ENCODE measurements at regions not wholly inside any gene's neighbourhood (a gene's known extent, or its start where the extent isn't known, plus 50 kb on each side); places are given as distances from the start of the nearest gene placed in this dataset.
A peak's percentile ranks its signal among the peaks of the same experiment; 100 is the strongest.

DNA sequence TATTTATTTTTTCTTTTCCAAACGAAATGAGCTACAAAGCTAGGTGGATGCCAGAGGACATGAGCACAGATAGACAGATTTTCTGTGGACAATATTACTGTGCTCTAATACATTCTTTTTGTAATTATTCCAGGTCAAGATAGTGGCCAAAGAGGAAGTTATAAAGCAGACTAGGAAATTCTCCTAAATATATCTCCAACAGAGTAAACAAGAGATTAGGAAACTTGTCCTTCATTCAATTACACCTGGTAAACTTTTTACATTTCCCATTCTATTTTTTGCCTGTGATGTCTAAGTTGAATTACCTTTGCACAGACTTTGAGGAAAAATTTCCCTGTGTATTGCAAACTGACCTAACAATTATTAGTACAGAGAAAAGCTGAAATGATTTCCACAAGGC, 905.5 kb upstream of the PCDH20 start:
- no peak for DNase-seq (ENCODE audit: low read depth)

- DNase-seq (ENCODE audit: low read depth) = peak; percentile 1
These were observed 904.8 kb upstream of the PCDH20 start for GRCh38 chr13:62320129-62321108.

DNA sequence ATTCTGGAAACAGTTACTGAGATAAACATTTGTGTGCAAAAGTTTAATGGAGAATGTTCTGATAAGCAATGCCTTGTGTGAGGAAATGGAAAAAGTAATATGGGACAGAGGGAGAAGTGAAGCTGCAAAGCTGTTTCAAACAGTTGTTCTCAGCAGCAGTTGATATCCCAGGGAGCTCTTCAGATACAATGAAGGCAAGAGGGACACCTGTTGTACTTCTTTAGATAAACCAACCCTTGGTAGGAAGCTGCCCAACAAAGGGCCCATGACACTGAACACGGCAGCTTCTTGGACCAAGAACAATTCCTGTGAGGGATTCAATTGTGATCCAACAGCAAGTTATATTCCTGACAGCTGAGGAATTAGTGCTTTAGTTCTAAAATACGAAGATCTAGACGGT, 894.3 kb upstream of the PCDH20 start:
- no peak for DNase-seq (ENCODE audit: low read depth)

DNA sequence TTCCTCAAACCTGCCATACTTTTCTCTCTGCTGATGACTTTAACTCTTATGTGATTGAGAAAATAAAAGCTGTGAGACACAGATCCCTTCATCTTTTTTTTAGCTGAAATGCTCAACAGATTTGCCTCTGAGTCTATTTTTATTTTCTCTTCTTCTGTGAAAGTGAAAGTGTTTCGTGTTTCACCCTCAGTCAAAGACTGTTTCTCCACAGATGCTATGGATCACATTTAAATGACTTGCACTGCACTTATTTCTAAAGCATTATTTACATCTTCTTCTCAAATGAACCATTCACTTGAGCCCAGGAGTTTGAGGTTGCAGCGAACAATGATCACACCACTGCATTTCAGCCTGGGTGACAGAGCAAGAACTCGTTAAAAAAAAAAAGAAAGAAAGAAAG, 890.1 kb upstream of the PCDH20 start:
- DNase-seq (ENCODE audit: low read depth) = no peak

DNA sequence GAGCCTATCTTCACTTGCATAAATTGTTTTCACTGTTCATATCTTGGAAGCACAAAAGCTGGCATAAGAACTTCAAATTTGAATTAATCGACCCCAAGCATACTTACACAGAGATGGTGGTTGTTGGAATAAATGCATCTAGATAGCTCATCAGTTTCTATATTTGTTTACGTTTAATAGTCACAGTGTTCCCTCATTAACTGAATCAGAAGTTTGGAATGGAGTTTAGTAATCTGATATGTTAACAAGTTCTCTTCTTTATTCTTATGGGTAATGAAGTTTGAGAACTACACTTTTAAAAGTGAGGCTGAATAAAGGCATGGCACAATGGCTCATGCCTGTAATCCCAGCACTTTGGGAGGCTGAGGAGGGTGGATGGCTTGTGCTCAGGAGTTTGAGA, 886.7 kb upstream of the PCDH20 start:
- DNase-seq (ENCODE audit: low read depth) = no peak

DNA sequence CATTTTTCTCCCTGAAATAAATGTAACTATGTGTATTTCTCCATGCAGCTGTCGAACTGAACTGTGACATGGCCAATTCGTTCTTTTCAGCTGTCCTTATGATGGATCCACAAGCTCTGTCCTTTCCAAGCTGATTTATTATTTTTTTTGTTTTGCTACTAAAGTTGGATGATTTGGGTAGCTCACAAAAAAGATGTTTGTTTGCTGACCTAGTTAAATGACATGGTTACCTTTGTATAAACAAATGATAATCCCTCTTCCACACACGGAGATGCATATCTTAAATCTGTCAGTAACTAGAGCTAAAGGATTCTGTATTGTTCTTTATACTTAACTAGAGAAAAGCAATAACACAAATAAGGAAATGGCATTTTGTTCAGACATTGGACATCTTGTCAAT, 884.3 kb upstream of the PCDH20 start:
- DNase-seq (ENCODE audit: low read depth) = no peak

DNA sequence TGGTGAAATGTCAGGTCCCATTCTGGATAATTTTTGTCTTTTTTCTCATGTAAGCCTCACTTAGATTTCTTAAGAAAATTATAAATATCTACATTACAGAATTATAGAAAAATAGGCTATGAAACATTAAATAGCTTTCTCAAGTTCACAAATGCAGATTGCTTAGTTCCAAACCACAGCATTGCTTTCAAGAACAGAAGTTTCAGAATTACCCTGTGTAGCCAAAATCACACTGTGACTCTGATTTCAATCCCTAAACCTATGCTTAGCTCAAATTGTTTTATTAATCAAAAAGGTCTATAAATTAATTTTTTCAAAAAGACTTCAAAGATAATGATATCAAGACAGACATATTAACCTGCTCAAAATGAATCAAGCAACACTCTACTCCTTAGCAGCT, 881.2 kb upstream of the PCDH20 start:
- DNase-seq (ENCODE audit: low read depth) = no peak

DNA sequence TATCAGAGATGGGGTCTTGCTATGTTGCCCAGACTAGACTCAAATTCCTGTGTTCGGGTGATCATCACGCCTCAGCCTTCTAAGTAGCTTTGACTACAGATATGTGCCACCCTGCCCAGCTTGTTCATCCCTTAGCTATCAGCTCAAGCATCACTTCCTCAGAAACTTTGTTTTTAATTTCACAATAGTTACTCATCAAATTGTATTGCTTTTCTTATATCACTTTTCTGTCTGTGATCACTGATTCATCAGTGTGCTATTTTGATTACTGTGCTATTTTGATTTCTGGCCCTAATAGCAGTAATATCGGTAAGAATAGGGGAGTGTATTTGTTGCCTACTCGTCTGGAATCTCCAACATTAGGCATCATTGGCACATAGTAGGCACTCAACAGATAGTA, 878.6 kb upstream of the PCDH20 start:
- no peak for DNase-seq (ENCODE audit: low read depth)

GRCh38 chr13:62292714-62293480, 877.2 kb upstream of the PCDH20 start:
- peak; percentile 12 for DNase-seq (ENCODE audit: low read depth)

- DNase-seq (ENCODE audit: low read depth) = no peak
These were observed 874.9 kb upstream of the PCDH20 start for GRCh38 chr13:62290542-62290941.

DNA sequence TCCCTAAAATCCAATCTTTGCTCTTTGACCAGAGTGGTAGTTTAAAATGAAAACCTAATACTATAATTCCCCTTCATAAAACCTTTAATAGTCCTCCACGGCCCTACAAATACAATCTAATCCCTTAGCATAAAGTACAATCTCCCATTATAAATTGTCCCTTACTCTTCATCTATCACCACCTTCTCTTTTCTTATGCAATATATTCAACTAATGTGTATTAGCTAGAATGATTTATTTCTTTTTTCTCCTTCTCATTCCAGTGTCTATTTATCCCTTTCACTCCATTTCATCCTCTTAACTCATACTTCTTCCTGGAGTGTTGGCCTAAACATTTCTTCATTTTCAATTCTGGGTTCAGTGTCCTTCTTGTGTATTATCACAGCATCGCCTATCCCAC, 872.1 kb upstream of the PCDH20 start:
- no peak for DNase-seq (ENCODE audit: low read depth)

GRCh38 chr13:62280590-62280989, 864.9 kb upstream of the PCDH20 start:
- no peak for DNase-seq (ENCODE audit: low read depth)

DNA sequence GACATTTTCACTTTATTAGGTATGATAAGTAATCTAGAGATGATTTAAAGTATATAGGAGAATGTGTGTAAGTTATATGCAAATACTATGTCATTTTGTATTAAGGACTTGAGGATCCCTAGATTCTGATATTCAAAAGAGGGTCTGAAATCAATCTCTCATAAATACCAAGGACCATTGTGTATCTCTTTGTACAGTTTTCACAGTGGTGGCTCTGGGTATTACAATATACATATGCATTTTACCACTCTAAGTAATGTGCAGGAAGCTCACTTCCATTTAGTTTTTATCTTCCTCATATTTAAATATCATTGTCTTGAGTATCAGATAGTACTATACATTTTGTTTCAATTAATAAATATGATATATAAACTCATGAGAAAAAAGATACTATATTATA, 862.6 kb upstream of the PCDH20 start:
- DNase-seq (ENCODE audit: low read depth) = no peak

DNA sequence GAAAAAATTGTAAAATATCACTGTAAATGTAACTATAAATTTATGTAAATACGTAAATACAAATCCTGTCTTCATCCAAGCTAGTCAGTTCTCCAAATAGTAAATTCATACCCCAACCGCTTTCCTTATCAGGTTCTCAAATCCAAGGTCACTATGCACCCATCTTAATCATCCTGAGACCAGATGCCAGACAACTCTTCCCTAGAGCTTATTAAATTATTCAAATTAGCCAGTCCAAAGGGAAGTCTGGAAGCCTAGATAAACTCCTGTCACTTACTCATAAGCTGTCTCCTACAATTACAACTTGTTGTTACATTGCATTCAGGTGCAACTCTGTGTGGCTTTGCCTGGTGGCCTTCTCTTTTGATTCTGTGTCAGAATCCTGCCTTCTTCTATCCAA, 836.1 kb upstream of the PCDH20 start:
- no peak for DNase-seq (ENCODE audit: low read depth)

DNA sequence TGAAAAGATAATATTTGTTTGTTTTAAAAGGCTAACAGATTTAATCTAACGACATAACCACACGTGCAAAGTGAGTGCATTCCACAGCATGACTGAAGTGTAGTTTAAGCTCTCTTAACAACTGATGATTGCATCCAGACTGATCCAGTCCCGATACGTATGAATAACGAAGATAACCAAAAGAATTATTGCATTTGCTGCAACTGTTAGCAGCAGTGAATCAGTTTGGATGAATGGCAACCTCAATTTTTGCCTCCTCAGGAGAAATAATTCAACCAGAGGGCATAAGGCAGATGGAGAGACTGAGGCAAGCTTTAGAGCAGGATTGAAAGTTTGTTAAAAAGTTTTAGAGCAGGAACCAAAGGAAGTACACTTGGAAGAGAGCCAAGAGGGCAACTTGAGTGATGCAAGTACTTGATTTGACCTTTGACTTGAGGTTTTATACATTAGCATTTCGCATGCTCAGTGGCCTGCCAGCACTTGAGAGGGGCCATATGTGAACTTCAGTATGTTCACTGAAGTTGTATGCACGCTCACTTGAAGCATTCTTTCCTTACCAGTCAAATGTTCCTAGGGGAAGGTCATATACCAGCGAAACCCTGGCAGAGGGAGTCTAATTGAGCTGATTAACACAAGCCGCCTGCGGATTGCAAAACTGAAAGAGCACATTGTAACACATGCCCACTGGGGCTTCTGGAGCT, 835.0 kb upstream of the PCDH20 start:
- no peak for DNase-seq (ENCODE audit: low read depth)

GRCh38 chr13:62246581-62246980, 830.9 kb upstream of the PCDH20 start:
- no peak for DNase-seq (ENCODE audit: low read depth)

DNA sequence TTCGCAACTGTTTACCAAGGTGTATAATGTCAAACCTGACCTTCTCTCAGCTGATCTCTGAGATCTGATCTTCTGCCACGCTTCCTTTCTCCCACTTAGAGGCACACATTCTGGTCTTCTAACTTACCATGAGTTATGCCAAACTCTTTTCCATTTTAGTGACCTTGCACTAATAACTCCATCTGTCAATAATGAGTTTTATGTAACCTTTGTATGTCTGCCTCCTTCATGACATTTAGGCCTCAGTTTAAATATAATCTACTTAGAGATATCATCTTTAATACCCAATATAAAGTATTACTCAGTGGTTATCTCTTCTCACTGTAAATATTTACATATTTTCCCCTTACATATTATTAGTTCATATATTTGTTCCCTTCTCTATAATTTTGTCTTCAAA, 827.5 kb upstream of the PCDH20 start:
- DNase-seq (ENCODE audit: low read depth) = no peak

GRCh38 chr13:62234780-62235440, 819.3 kb upstream of the PCDH20 start:
- no peak for DNase-seq (ENCODE audit: low read depth)

- DNase-seq (ENCODE audit: low read depth) = no peak
These were observed 795.3 kb upstream of the PCDH20 start for GRCh38 chr13:62210951-62211350.

- DNase-seq (ENCODE audit: low read depth) = no peak
These were observed 793.9 kb upstream of the PCDH20 start for GRCh38 chr13:62209529-62209928.

DNA sequence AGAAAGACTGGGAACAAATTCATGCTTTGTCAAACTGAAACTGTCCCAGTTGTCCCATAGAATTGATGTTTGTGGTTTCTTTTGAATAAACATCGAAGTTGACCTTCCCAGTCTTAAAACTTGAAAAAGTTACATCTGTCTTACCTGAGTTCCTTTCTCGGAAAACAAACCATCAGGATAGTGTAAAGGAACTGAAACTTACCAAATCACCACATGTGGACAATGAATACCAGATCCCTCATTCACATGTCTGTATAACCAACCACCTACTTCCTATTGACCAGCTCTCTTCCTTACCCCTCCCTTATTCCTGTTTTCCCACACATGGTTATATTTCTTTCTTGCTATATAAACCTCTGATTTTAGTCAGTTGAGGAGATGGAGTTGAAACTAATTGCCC, 791.7 kb upstream of the PCDH20 start:
- no peak for DNase-seq (ENCODE audit: low read depth)

DNA sequence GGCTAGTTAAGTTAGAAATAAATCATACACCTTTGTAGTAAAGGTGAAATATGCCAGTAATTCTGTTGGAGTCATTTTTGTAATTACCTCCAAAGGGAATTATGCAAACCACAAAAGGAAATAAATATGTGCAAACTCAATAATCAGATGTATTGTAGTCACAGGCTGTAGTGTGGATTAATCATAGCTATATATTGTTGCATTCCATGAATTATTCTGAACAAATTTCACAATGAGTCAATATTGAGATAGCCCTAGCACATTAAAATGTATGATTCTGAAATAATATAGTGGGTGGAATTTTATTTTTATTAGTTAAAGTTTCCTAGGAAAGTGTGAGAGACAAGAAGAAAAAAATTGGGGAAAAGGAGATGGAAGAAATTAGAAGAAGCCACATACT, 790.5 kb upstream of the PCDH20 start:
- no peak for DNase-seq (ENCODE audit: low read depth)

All from Daoy (cell line).